Limb (tissue), 2 donors: ENCODE measurements at regions not wholly inside any gene's neighbourhood (a gene's known extent, or its start where the extent isn't known, plus 50 kb on each side); places are given as distances from the start of the nearest gene placed in this dataset.
"Not testable (repeated sequence)": the region's sequence is repeated elsewhere in the genome, so short reads cannot be mapped to it uniquely, and the experiment has no call there.

ENCODE experiments used
- DNase-seq, 2 donors: peaks; one replicate each; pipeline ENCODE4 v3.0.0-alpha.2; 2016; ENCODE audit errors: extremely low spot score in 2 of 2

- no peak for DNase-seq
Measured at GRCh38 chr11:97847730-97848129, 1173.0 kb upstream of the CNTN5 start.

- DNase-seq, result no peak
Measured at GRCh38 chr11:97850701-97851100, 1170.0 kb upstream of the CNTN5 start.

- DNase-seq, result no peak
Measured at GRCh38 chr11:97854357-97854756, 1166.4 kb upstream of the CNTN5 start.

- no peak for DNase-seq
Measured at GRCh38 chr11:97854877-97855276, 1165.9 kb upstream of the CNTN5 start.

GRCh38 chr11:97856666-97857065 is 1164.1 kb upstream of the CNTN5 start:
- DNase-seq, result no peak

- DNase-seq, result no peak
Measured at GRCh38 chr11:97860237-97860636, 1160.5 kb upstream of the CNTN5 start.

- no peak for DNase-seq
Measured at GRCh38 chr11:97862021-97862420, 1158.7 kb upstream of the CNTN5 start.

- DNase-seq, result no peak
Measured at GRCh38 chr11:97865424-97866012, 1155.2 kb upstream of the CNTN5 start.

GRCh38 chr11:97871816-97872215 is 1148.9 kb upstream of the CNTN5 start:
- DNase-seq, result no peak

GRCh38 chr11:97880209-97880608 is 1140.5 kb upstream of the CNTN5 start:
- DNase-seq, result no peak

- no peak for DNase-seq
Measured at GRCh38 chr11:97883086-97883485, 1137.7 kb upstream of the CNTN5 start.

- DNase-seq, result no peak
Measured at GRCh38 chr11:97888641-97889040, 1132.1 kb upstream of the CNTN5 start.

GRCh38 chr11:97890466-97890865 is 1130.3 kb upstream of the CNTN5 start:
- DNase-seq, result no peak

- no peak for DNase-seq
Measured at GRCh38 chr11:97893612-97894011, 1127.1 kb upstream of the CNTN5 start.

- DNase-seq, result no peak
Measured at GRCh38 chr11:97894978-97895377, 1125.8 kb upstream of the CNTN5 start.

- DNase-seq, result no peak
Measured at GRCh38 chr11:97895572-97895971, 1125.2 kb upstream of the CNTN5 start.

GRCh38 chr11:97902828-97903227 is 1117.9 kb upstream of the CNTN5 start:
- no peak for DNase-seq

- DNase-seq, result no peak
Measured at GRCh38 chr11:97905101-97905500, 1115.6 kb upstream of the CNTN5 start.

- no peak for DNase-seq
Measured at GRCh38 chr11:97905671-97906070, 1115.1 kb upstream of the CNTN5 start.

GRCh38 chr11:97908354-97908753 is 1112.4 kb upstream of the CNTN5 start:
- no peak for DNase-seq

GRCh38 chr11:97909614-97910399 is 1110.9 kb upstream of the CNTN5 start:
- no peak for DNase-seq

- DNase-seq, result no peak
Measured at GRCh38 chr11:97912629-97913028, 1108.1 kb upstream of the CNTN5 start.

- DNase-seq, result not testable (repeated sequence)
Measured at GRCh38 chr11:97922933-97923332, 1097.8 kb upstream of the CNTN5 start.
